Lung (tissue), 11 donors: ENCODE measurements at regions not wholly inside any gene's neighbourhood (a gene's known extent, or its start where the extent isn't known, plus 50 kb on each side); places are given as distances from the start of the nearest gene placed in this dataset.

Experiments used
- ATAC-seq: fragments of 200-7000 bp; cut with Tn5 transposase; one replicate; pipeline ENCODE4 v1.9.1; 2020; ENCODE audit warnings: moderate number of reproducible peaks; ENCODE audit not compliant: insufficient read depth, low FRiP score
- DNase-seq, 3 donors: peaks; one replicate each; pipeline ENCODE4 v3.0.0-alpha.2; 2013 to 2017
- H3K27ac ChIP-seq, 2 donors: one replicate each; pipeline ENCODE4 v1.5.1; 2013; ENCODE audit warnings: mild to moderate bottlenecking in 2 of 2, moderate library complexity in 2 of 2, control low read depth in 1 of 2, inconsistent platforms in 1 of 2, low read depth in 1 of 2, low read length in 1 of 2
- H3K27me3 ChIP-seq, 3 donors: one replicate each; pipeline ENCODE4 v1.5.1; 2013; ENCODE audit warnings: low read length in 2 of 3; ENCODE audit not compliant: control insufficient read depth in 3 of 3, insufficient read depth in 3 of 3
- H3K36me3 ChIP-seq, 4 donors: one replicate each; pipeline ENCODE4 v1.5.1; 2013; ENCODE audit warnings: low read length in 4 of 4, mild to moderate bottlenecking in 1 of 4, moderate library complexity in 1 of 4; ENCODE audit not compliant: control insufficient read depth in 4 of 4, insufficient read depth in 4 of 4
- H3K4me1 ChIP-seq, 5 donors: one replicate each; pipeline ENCODE4 v1.5.1; 2013; ENCODE audit warnings: low read length in 5 of 5, mild to moderate bottlenecking in 2 of 5, moderate library complexity in 1 of 5; ENCODE audit not compliant: control insufficient read depth in 5 of 5, insufficient read depth in 5 of 5
- H3K4me3 ChIP-seq: one replicate; pipeline ENCODE4 v1.5.1; 2013; ENCODE audit warnings: mild to moderate bottlenecking, control low read depth, moderate library complexity
- H3K9ac ChIP-seq, 2 donors: one replicate each; pipeline ENCODE4 v1.5.1; 2013; ENCODE audit warnings: low read length in 2 of 2, control low read depth in 1 of 2; ENCODE audit not compliant: insufficient read depth in 1 of 2
- H3K9me3 ChIP-seq, 4 donors: one replicate each; pipeline ENCODE4 v1.5.1; 2013; ENCODE audit warnings: low read length in 3 of 4, mild to moderate bottlenecking in 1 of 4, moderate library complexity in 1 of 4; ENCODE audit not compliant: control insufficient read depth in 4 of 4, insufficient read depth in 3 of 4
- CTCF ChIP-seq: IDR thresholded peaks from 2 replicates; pipeline ENCODE4 v1.5.1; 2012; ENCODE audit warnings: mild to moderate bottlenecking; ENCODE audit errors: control extremely low read depth, extremely low read depth
- WGBS, 2 donors: extraction: QIAGEN DNeasy Blood & Tissue Kit; methylation state at CpG; one replicate each; pipeline ENCODE4 v1.1.7; 2013; 5-methylcytosine and 5-hydroxymethylcytosine counted together
- donor health status: control.
- donor health status: control.
- donor health status: Bipolar disorder and iron deficiency.
- donor health status: healthy.
- donor health status: DM: yes; HTN: yes; CAD: no.

- DNase-seq (no peak), ATAC-seq (no peak)
- Histone ChIP-seq H3K9ac (no peak overlapping the region), H3K4me3 (no peak overlapping the region), H3K36me3 (no peaks in the 10 kb centered on the region), H3K27ac (no peak overlapping the region), H3K4me1 (peaks cover 0 to 4% (median 0%) of the 10 kb centered on the region in 5 donors), H3K9me3 (peaks cover 0 to 3% (median 0%) of the 10 kb centered on the region in 4 donors), H3K27me3 (no peaks in the 10 kb centered on the region)
- WGBS, 2 donors: 48 to 68% methylated on average over 3 of the region's 3 CpGs
- TF ChIP-seq CTCF: no peak
Observed at GRCh38 chr15:98315971-98316370, 332.4 kb upstream of the IGF1R start.

GRCh38 chr15:98321896-98322295, 326.4 kb upstream of the IGF1R start:
- no peak for TF ChIP-seq CTCF
- H3K9me3 ChIP-seq: peaks cover 0 to 8% (median 0%) of the 10 kb centered on the region in 4 donors
- peak in 2 of 3 donors; percentile 6 to 43 for DNase-seq
- H3K9ac ChIP-seq: no peak overlapping the region
- WGBS, 2 donors: 51 to 60% methylated on average over 5 of the region's 5 CpGs
- ATAC-seq: no peak
- H3K36me3 ChIP-seq: no peaks in the 10 kb centered on the region
- no peak overlapping the region for H3K4me3 ChIP-seq
- no peak overlapping the region for H3K27ac ChIP-seq
- H3K4me1 ChIP-seq: peaks cover 0 to 10% (median 0%) of the 10 kb centered on the region in 5 donors
- H3K27me3 ChIP-seq: no peaks in the 10 kb centered on the region

- Histone ChIP-seq H3K4me1 (peaks cover 0 to 10% (median 0%) of the 10 kb centered on the region in 5 donors), H3K36me3 (no peaks in the 10 kb centered on the region), H3K9ac (no peak overlapping the region), H3K9me3 (peaks cover 0 to 8% (median 0%) of the 10 kb centered on the region in 4 donors), H3K27me3 (no peaks in the 10 kb centered on the region), H3K27ac (no peak overlapping the region), H3K4me3 (no peak overlapping the region)
- no peak for TF ChIP-seq CTCF
- no peak for ATAC-seq
- no peak for DNase-seq
- WGBS, 2 donors: 68 to 84% methylated on average over 4 of the region's 4 CpGs
Observed at GRCh38 chr15:98322581-98322980, 325.8 kb upstream of the IGF1R start.

- no peak for DNase-seq
Observed at GRCh38 chr15:98324341-98324970, 323.9 kb upstream of the IGF1R start.

More at GRCh38 chr15:98324341-98324970, 323.9 kb upstream of the IGF1R start:
- Histone ChIP-seq H3K27ac (no peak overlapping the region), H3K27me3 (no peaks in the 10 kb centered on the region), H3K36me3 (no peaks in the 10 kb centered on the region), H3K9me3 (peaks cover 0 to 8% (median 0%) of the 10 kb centered on the region in 4 donors), H3K4me3 (no peak overlapping the region), H3K4me1 (peaks cover 0 to 10% (median 0%) of the 10 kb centered on the region in 5 donors), H3K9ac (no peak overlapping the region)
- no peak for ATAC-seq
- TF ChIP-seq CTCF: no peak
- 49 to 76% methylated on average over 2 of the region's 2 CpGs for WGBS, 2 donors
